HG03159 (cell line): ENCODE measurements at regions not wholly inside any gene's neighbourhood (a gene's known extent, or its start where the extent isn't known, plus 50 kb on each side); places are given as distances from the start of the nearest gene placed in this dataset.
"Not testable (repeated sequence)": the region's sequence is repeated elsewhere in the genome, so short reads cannot be mapped to it uniquely, and the experiment has no call there.

ENCODE experiments used
- ATAC-seq: cut with Tn5 transposase; IDR thresholded peaks from one replicate; pipeline ENCODE4 v1.9.1; 2021; ENCODE audit warnings: mild to moderate bottlenecking, moderate library complexity; ENCODE audit not compliant: unreplicated experiment

DNA sequence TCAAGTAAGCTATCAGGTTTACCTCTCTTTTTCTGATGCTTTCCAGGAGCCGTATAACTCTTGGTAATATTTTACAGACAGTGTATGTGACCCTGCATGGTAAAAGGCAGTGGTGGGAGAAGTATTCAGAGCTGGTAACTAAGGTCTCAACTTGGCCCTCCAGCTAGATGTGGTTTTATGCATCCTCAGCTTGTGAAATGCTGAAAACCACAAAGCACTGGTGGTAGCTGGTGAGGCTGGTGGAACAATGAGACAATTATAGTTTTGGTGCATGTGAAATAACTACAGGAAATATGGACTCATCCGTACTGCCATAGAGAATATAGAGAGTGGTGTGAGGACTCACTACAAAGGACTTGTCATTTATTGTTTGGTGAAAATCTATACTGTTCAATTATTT lies 383.0 kb upstream of the PCDH15 start:
- ATAC-seq: no peak

DNA sequence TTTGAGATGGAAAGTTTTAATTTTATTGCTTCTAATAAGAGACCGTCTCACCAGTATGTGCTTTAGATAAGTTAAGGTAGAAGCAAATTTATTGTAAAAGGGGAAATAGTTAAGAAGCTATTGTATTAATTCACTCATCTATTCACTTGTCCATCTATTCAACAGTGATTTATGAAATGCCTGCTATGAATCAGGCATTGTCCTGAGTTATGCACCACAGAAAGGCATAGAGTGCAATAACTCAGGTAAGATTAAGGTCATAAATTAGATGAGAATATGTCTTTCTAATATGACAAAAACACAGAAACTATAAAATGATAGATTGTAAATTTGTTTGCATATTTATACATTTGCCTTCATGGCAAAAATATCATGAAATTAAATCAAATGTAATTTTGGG lies 379.3 kb upstream of the PCDH15 start:
- ATAC-seq: no peak

DNA sequence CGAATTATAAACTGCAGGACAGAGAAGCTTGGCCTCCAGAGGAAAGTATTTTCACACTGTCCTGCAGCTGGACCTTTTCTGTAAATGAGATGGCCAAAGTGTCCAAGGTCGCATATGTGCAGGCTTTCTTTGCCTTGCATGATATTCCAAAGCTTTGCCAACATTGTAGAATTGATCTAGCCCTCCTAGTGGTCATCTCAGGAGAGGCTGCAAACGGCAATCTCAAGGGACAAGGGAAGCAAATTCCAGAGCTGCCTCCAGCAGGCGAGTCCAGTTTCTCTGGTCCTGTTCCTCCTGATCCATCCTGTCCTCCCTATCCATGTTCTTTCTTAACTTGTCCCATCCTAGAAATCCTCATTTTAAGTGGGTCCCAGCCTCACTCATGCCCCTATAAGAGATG lies 373.4 kb upstream of the PCDH15 start:
- no peak for ATAC-seq

DNA sequence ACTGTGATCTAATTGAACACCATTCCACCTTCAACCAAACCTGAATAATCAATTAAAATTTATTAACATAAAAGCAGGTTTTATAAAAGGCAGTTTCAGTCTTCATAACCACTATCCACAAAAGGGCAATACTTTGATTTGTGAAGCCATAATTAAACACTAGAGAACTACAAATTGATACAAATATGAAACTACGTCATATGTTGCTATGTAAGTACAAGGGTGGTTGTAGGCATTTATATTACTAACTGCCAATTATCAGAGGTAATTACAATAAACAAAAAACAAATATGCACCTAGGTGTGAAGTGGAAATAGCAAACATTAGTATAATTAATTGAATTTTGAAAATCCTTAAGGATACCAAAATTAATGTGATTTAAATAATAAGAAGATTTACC lies 368.5 kb upstream of the PCDH15 start:
- no peak for ATAC-seq

DNA sequence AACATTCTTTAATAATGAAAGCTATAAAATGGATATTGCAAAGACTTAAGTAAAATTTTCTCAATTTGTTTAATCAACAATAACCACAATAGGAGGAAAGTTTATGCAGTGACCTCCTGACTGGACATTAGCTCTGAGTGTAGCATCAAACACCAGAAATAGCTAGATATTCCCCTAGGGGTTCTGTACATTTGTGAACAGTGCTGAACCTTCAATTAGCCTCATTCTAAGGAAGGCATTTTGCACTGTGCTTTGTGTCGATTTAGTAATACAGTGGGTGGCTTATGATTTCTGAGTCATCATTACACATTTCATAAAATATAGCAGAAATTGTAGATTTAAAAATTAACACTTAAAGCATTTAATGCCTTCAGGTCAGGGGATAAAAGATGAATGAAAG lies 367.3 kb upstream of the PCDH15 start:
- no peak for ATAC-seq

DNA sequence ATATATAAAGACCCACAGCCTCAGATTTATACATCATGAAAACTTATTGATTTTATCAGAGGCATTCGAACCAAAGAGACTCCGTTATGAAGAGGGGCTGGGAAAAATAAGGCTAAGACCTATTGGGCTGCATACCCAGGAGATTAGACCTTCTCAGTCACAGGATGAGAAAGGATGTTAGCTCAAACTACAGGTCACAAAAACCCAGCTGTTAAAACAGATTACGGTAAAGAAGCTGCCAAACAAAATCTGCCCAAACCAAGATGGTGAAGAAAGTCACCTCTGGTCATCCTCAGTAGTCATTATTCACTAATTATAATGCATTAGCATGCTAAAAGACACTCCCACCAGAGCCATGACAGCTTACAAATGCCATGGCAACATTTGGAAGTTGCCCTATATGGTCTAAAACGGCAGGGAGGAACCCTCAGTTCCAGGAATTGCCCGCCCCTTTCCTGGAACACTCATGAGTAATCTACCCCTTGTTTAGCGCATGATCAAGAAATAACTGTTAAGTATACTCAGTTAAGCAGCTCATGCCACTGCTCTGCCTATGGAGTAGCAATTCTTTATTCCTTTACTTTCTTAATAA lies 362.5 kb upstream of the PCDH15 start:
- no peak for ATAC-seq

DNA sequence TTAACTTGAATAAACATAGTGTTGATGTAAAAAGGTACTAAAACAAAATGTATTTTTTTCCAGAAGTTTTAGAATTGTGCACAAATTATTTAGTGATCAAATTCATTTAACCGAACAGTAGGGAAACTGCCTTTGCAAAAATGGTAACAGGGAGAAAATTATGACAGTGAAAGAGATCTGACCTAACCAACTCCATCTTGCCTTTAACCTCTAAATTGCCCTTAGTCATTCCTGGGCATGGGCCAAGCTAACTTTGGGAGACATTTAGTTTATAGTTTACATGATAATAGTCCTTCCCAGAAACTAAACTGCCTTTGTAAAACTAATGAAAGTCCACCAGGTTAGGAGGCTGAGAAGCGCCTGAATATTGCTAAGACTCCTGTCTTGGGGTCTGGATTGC lies 361.3 kb upstream of the PCDH15 start:
- not testable (repeated sequence) for ATAC-seq

DNA sequence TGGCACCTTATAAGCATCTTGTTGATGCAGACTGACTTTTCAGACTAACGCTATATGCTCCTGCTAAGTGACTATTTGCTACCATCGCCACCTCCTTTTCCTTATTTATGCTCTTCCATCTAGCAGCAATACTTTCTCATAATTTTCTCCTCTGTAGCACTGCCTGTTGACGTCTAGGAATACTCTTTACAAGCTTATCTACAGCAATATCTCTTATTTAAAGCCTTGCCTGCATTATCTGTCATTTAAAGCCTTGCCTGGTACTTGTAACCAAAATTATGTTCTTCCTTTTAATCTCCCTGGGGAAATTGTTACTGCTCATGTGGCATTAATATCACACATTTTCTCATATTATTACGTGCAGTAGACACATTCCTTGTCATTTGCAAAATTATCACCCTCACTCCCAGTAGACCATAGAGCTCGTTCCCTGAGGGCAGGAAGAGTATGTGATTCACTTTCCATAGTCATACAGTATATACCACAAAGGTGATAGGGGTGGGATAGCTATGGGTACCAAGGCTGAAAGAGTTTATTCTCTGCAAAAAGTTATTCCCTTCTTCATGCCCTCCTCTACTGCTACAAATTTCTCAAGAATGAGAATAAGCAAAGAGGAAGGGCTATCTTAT lies 359.7 kb upstream of the PCDH15 start:
- no peak for ATAC-seq

DNA sequence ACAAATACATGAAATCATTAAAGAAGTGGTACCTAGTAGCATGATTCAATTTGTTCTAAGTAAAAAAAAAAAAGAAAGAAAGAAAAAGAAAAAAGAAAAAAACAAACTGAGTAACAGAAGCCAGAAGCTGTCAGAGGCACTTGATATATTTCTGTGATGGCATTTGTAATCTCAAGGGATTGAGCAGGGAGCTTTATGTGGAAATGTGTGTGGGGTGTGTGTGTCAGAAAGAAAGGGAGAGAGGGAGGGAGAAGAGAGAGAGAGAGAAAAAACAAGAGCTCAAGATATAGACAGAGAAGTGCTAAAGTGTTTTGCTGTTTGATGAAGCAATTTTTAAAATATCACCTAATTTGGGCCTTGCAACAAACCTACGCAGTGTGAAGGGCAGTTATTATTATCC lies 357.6 kb upstream of the PCDH15 start:
- no peak for ATAC-seq

DNA sequence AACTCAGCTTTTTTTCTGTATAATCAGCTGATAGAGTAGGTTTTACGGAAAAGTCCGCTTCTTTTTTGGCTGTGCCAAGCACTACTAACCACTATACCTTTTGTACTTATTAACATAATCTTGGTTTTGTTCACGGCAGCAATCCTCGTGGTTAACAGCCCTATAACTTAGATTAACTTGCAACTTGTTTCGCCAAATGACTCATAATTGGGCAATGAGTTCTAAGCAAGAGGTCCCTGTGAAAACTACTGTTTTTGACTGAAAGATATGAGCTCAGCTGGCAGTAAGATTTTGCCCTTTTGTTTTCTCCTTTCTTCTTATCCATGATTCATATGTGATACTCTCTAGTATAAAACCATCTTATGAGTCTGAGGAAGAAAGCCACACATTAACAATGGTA lies 345.0 kb upstream of the PCDH15 start:
- no peak for ATAC-seq

DNA sequence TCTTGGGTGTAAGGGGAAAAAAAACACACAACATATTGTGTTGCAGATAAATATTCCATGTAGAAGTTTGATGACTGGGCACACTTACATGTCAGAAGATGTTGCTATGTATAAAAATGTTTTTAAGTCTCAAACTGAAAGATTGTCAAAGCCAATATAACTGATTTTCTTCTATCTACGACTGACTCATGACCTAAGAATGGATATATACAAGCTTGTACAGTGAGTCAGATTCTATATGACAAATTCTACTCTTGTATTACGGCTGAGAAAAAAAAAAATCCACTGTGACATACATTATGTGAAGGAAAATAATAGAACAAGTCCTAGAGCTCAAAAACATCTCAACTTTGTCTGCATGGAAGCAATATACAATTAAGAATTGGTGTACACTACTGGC lies 343.0 kb upstream of the PCDH15 start:
- no peak for ATAC-seq

DNA sequence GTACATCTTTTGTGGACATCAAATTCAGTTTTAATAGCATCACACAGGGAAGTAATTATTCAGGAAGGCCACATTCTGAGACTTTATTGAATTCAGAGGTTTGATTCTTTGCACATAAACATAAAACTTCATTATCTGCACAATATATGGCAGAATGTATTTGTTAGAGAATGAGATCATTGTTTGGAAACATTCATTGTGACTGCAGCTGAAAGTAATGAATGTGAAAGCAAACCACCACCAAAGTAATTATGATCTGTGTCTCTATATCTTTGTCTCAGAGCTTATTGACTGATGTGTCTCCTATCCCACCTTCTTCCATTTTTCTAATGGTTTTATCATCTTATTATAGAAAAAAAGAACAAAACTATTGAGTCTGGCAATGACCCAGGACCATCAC lies 340.9 kb upstream of the PCDH15 start:
- ATAC-seq: no peak

DNA sequence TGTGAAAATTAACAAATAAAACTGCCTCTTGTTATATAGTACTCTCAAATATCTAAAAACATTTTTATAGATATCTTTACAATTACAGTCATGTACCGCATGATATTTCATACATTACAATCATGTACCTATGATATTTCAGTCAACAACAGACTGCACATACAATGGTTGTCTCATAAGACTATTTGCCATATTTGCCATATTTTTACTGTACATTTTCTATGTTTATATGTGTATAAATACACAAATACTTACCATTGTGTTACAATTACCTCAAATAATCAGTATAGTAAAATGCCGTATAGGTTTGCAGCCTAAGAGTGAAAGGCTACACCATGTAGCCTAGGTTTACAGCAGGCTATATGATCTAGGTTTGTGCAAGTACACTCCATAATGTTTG lies 336.0 kb upstream of the PCDH15 start:
- no peak for ATAC-seq

DNA sequence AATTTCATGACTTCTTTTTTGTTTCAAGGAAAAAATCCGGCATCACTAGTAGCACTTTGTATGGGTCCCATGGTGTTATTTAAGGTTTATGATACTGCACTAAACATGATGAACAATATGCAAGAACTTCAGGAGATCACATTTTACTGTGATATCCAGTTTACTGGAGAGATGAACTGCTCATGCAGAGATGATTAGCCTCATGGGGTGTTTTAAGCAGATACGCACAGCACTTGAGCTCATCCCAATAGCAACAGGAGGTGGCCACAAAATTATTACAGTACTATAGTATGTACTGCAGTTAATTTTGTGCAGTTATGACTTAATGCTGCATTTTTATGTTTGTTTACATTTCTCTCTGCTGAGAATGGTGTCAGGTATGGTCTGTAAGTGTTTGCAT lies 303.7 kb upstream of the PCDH15 start:
- ATAC-seq: no peak

DNA sequence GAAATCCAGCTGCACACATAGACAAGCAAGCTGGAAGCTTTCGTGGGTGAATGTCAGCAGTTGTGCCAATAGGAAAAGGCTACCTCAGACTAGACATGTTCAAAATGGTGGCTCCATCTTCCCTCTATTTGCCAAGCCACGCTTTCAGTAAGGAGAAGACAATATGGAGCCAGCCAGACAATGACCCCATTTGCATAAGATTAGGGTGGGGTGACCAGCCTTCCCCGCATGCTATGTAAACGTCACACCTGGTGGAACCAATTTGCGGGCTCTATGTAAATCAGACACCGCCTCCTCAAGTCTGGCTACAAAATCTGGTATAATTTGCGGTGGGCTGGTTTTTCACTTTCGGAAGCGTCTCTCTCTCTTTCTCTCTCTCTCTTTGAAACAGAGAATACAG lies 297.4 kb upstream of the PCDH15 start:
- ATAC-seq: no peak

DNA sequence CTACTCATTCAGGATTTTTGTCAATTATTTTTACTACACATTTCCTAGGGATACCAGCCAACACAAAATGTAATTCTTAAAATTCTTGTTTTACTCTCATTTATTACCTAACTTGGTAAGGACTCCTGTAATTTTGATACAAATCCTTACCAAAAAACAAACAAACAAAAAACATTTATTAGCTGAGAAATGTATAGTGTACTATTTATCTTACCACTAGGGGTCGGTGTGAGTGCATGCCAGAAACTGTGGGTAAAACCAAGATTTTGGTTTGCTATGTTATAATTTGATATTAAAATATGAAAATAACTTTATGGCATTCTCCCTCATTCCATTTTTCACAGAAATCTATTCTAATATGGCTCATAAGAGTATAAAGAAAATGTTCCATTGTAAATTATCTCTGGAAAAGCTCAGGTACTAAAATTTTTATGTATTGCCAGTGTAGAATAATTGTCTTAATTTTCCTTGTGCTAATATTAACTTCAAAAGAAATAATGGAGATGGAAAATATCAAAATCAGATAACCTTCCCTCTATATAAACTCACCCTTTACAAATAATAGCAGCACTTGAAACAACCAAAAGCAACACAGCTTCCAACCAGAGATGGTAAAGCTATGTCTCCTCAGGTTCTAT lies 290.8 kb upstream of the PCDH15 start:
- peak; percentile 86 for ATAC-seq

DNA sequence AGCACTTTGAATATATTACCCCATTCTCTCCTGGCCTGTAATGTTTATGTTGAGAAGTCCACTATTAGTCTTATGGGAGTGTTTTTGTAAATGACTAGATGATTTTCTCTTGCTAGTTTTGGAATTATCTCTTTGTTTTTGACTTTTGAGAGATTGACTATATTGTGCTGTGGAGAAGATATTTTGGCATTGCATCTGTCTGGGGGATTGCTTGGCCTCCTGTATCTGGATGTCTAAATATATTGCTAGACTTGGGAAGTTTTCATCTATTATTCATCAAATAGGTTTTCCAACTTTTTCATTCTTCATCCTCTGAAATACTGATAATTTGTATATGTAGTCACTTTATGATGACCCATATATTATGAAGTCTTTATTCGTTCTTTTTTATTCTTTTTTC lies 277.1 kb upstream of the PCDH15 start:
- no peak for ATAC-seq

DNA sequence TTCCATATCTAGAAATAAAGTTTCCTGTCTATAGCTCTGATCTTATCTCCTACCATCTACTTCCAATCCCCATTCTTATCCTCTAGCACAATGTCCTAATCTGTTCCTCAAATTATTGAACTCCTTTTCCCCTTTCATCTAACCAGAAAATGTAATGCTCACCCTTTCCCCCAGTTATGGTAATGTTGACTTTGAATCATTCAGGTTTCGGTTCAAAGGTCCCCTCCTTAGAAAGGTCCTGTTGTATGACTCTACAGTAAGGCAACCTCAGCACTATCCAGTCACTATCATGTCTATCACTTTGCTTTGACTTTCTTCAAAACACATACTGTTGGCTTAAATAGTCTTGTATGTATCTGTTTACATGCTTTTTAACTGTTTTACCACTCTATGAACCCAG lies 264.2 kb upstream of the PCDH15 start:
- no peak for ATAC-seq

DNA sequence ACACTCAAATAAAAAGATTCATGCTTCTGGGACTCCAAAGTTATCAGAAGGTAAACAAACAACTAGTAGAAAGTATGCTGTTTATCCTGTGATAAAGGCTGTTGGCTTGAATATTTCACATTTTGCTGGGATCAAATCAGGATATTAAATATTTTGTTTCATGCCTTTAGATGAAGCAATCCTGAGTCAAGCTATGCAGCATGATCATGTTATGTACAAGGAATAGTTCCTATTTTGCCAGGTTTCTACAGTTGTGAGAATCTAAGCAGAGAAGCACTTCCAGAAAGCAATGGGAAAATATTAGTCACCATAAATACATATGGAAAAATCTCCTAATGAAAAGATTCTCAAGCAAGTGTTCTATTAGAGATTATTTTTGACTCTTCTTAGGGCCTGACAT lies 262.8 kb upstream of the PCDH15 start:
- ATAC-seq: no peak

DNA sequence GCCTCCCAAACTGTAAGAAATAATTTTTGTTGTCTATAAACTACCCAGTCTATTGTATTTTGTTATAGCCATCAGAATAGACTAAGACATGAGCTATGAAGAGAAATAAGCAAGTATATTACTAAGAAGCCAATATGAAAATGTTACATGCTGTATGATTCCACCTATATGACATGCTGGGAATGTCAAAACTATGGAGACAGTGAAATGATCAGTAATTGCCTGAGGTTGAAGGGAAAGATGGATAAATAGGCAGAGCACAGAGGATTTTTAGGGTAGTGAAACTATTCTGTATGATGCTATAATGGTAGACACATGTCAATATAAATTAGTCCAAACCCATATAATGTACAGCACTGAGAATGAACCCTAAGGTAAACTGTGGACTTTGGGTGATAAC lies 261.3 kb upstream of the PCDH15 start:
- ATAC-seq: no peak

DNA sequence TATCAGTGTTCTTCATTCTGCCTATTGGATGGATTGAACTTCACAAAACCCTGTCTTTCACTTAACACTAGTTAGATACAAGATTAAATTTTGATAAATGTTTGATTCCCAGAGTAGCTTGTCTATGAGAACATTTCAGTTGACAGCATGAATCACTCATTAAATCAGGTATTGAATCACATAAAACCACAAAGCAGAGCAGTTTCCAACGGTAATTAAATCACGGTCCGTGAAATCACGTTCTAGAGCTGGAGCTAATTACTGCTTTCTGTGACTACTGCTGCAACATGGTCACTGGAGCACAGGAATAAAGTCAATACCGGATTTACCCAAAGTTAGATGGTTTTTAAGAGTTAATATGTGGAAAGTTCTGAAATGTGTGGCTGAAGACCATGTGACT lies 257.8 kb upstream of the PCDH15 start:
- ATAC-seq: no peak

DNA sequence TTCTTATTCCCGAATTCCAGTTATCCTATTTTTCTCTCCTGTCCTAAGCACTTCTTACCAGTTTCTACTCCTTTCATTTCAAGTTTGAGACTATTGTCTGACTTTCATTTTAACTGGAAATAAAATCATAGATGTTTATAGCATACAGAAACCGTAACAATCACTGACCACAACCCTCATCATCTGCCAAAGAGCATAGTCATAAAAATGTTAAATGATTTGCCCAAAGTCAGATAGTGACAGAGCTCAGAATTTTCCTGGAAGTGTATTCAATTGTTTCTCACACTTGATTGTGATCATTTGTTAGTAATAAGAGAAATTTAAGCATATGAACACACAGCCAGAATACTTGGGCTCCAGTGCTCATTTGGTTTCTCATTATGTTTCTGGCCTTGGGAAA lies 250.5 kb upstream of the PCDH15 start:
- ATAC-seq: no peak
